ENCODE measurements at regions not wholly inside any gene's neighbourhood (a gene's known extent, or its start where the extent isn't known, plus 50 kb on each side); places are given as distances from the start of the nearest gene placed in this dataset.

GRCh38 chr5:32526810-32527209 lies 58.5 kb upstream of the SUB1 start:
- H4K20me1 ChIP-seq (replicated peaks in 1 of 2; ENCODE audit: control insufficient read depth in 1 of 2, insufficient read depth in 2 of 2, low read length in 2 of 2) = no peaks in the 10 kb centered on the region
- no peak for FAIRE-seq
- no peak overlapping the region for H3K23ac ChIP-seq (ENCODE audit: insufficient read length)
- H2AFZ ChIP-seq (ENCODE audit: low read length) = no peak overlapping the region
- no peaks in the 10 kb centered on the region for H3K9me3 ChIP-seq (ENCODE audit: insufficient read depth in 2 of 2, low read depth in 1 of 2, low read length in 1 of 2)
- H3K23me2 ChIP-seq (ENCODE audit: low read depth, low read length) = no peaks in the 10 kb centered on the region
- H3K79me1 ChIP-seq (ENCODE audit: low read depth, low read length) = no peaks in the 10 kb centered on the region
- no peak overlapping the region for H3K4ac ChIP-seq (replicated peaks; ENCODE audit: insufficient read length, low read depth, low read length)
- POLR2A ChIA-PET (ENCODE audit: partially characterized antibody) = interaction anchor here (1.1 to 1.2 kb wide), 2 partner anchors 10 to 60 kb away, joined by 3 to 4 read pairs; no protein-coding TSS in a partner anchor
- H3K27me3 ChIP-seq (replicated peaks in 1 of 4; ENCODE audit: control insufficient read depth in 3 of 4, extremely low read depth in 1 of 4, insufficient read depth in 3 of 4, low read length in 3 of 4) = no peaks in the 10 kb centered on the region
- H3K27ac ChIP-seq (ENCODE audit: low read depth, low read length) = no peak overlapping the region
- H2BK20ac ChIP-seq (ENCODE audit: low read length) = no peak overlapping the region
- H2BK120ac ChIP-seq (replicated peaks; ENCODE audit: low read depth, low read length) = no peak overlapping the region
- no peaks in the 10 kb centered on the region for H3K79me2 ChIP-seq (ENCODE audit: control insufficient read depth in 1 of 2, insufficient read depth in 2 of 2, low read length in 2 of 2)
- H2BK15ac ChIP-seq (ENCODE audit: low read length) = no peak overlapping the region
- H2BK12ac ChIP-seq (ENCODE audit: low read depth, low read length) = no peak overlapping the region
- 90% methylated on average over 1 of the region's 1 CpG; no CpG with 5 or more reads in 1 of the 2 experiments for WGBS, 2 experiments (ENCODE audit: extremely low coverage in 1 of 2, insufficient coverage in 1 of 2, insufficient read length in 1 of 2, insufficient replicate concordance in 2 of 2, low coverage in 1 of 2, low lambda C conversion rate in 2 of 2, missing lambda C conversion rate in 1 of 2)
- no peaks in the 10 kb centered on the region for H3K36me3 ChIP-seq (ENCODE audit: control insufficient read depth in 2 of 4, insufficient read depth in 4 of 4, low read length in 3 of 4)
- no peak overlapping the region for H4K8ac ChIP-seq (ENCODE audit: extremely low read depth, insufficient read depth, low read length)
- peaks cover 0 to under 1% (median 0%) of the 10 kb centered on the region in 4 experiments; a peak in 1 of 7 replicates for H3K4me1 ChIP-seq (replicated peaks in 1 of 4; ENCODE audit: control insufficient read depth in 3 of 4, insufficient read depth in 4 of 4, low read length in 3 of 4)
- H3K18ac ChIP-seq (ENCODE audit: extremely low read depth, low read length) = no peak overlapping the region
- no peak overlapping the region for H4K5ac ChIP-seq (ENCODE audit: insufficient read length, low read depth, low read length)
- CTCF ChIA-PET (ENCODE audit: partially characterized antibody) = interaction anchor here (0.6 to 1.6 kb wide), 6 partner anchors 20 to 414 kb away, joined by 3 to 5 read pairs (median 4); no protein-coding TSS in a partner anchor
- no peak overlapping the region for H4K91ac ChIP-seq (replicated peaks; ENCODE audit: insufficient read length, low read length)
- TF ChIP-seq RFX5 (IDR thresholded peaks at IDR 0.05; ENCODE audit: borderline replicate concordance, low read depth, low read length) (no peak), CEBPB (IDR thresholded peaks at IDR 0.05; ENCODE audit: low read depth, low read length) (no peak), FOSL1 (IDR thresholded peaks at IDR 0.05; ENCODE audit: insufficient read depth, low read depth, low read length) (no peak), SP4 (IDR thresholded peaks at IDR 0.05; ENCODE audit: low read length) (no peak), E2F6 (IDR thresholded peaks at IDR 0.05) (no peak), EGR1 (IDR thresholded peaks at IDR 0.05; ENCODE audit: borderline replicate concordance, low read depth, low read length) (no peak), HDAC6 (IDR thresholded peaks at IDR 0.05; ENCODE audit: low read depth, low read length) (no peak), CREB1 (IDR thresholded peaks at IDR 0.05) (no peak), CBX8 (IDR thresholded peaks at IDR 0.05; ENCODE audit: borderline replicate concordance, low read depth, low read length) (no peak), EZH2 (IDR thresholded peaks at IDR 0.05; ENCODE audit: low read depth, low read length, severe bottlenecking) (no peak), NANOG (IDR thresholded peaks at IDR 0.05; ENCODE audit: insufficient read depth, low read depth, low read length, poor library complexity, severe bottlenecking) (no peak), ATF2 (IDR thresholded peaks at IDR 0.05; ENCODE audit: low read length) (no peak)
- H3K56ac ChIP-seq (replicated peaks; ENCODE audit: insufficient read length, low read depth, low read length) = no peak overlapping the region
- H3K14ac ChIP-seq (ENCODE audit: insufficient read length) = no peak overlapping the region
- DNase-seq (ENCODE audit: low read depth in 1 of 2, low spot score in 2 of 2) = no peak
- no peak overlapping the region for H2BK5ac ChIP-seq (ENCODE audit: low read depth, low read length)
- no peak overlapping the region for H2AK5ac ChIP-seq (ENCODE audit: low read depth, low read length)
- H3K4me2 ChIP-seq (ENCODE audit: insufficient read depth in 1 of 2, low read depth in 2 of 2, low read length in 2 of 2) = no peak overlapping the region
- H3K4me3 ChIP-seq (ENCODE audit: extremely low read depth in 1 of 4, insufficient read depth in 2 of 4, low read depth in 3 of 4, low read length in 4 of 4) = no peak overlapping the region
- H3K9ac ChIP-seq (replicated peaks in 1 of 4; ENCODE audit: extremely low read depth in 1 of 4, low read depth in 3 of 4, low read length in 3 of 4) = no peak overlapping the region
